A549 (cell line): ENCODE measurements at regions not wholly inside any gene's neighbourhood (a gene's known extent, or its start where the extent isn't known, plus 50 kb on each side); places are given as distances from the start of the nearest gene placed in this dataset.

Source experiments
- ATAC-seq, 2 experiments: fragments of 200-7000 bp in 1 of 2; fragments of >200 bp in 1 of 2; cut with Nextera tagmentation in 1 of 2; cut with Tn5 transposase in 1 of 2; 3 replicates each; pipeline versions ENCODE4 v1.8.0 to v1.9.1; 2018 to 2020; ENCODE audit warnings: mild to moderate bottlenecking in 1 of 2, moderate library complexity in 1 of 2
- CTCF ChIA-PET: fragments of 300-600 bp; sonication (Branson Sonifier 250); formaldehyde crosslinking; extraction: SDS; loops from one replicate; lab custom pipeline; 2021; ENCODE audit warnings: antibody characterized with exemption, inconsistent platforms; lab: Yijun Ruan, JAX
- POLR2A ChIA-PET: fragments of 350-600 bp; formaldehyde crosslinking; extraction: SDS; loops from one replicate; lab custom pipeline; 2021; ENCODE audit warnings: antibody characterized with exemption, inconsistent platforms; lab: Yijun Ruan, JAX
- DNase-seq, 2 experiments: peaks; one replicate each; pipeline versions ENCODE4 v3.0.0 to v3.0.0-alpha.2; 2011 to 2016; ENCODE audit warnings: low read depth in 1 of 2, low spot score in 1 of 2
- FAIRE-seq: peaks from 2 replicates; lab custom pipeline; 2011; peaks lifted over from hg19 to GRCh38; lab: Jason Lieb, UNC
- H3K27ac ChIP-seq, 2 experiments: fragments of >200 bp; sonication (Bioruptor Twin); formaldehyde crosslinking; 3 replicates each; pipeline ENCODE4 v1.5.1; 2016 to 2017
- H3K4me1 ChIP-seq: fragments of >200 bp; sonication (Bioruptor Twin); formaldehyde crosslinking; 3 replicates; pipeline ENCODE4 v1.6.1; 2016
- H3K4me2 ChIP-seq: fragments of >200 bp; sonication (Bioruptor Twin); formaldehyde crosslinking; 3 replicates; pipeline ENCODE4 v1.6.1; 2016
- H3K4me3 ChIP-seq: fragments of >200 bp; sonication (Bioruptor Twin); formaldehyde crosslinking; 3 replicates; pipeline ENCODE4 v1.5.1; 2016
- H3K9me3 ChIP-seq: fragments of >200 bp; sonication (Bioruptor Twin); formaldehyde crosslinking; 3 replicates; pipeline ENCODE4 v1.6.1; 2016
- FOSL2 ChIP-seq, 2 experiments: fragments of 450-650 bp in 1 of 2; fragments of >200 bp in 1 of 2; sonication (Bioruptor Twin) in 1 of 2; formaldehyde crosslinking; IDR thresholded peaks; 2 replicates each; pipeline versions ENCODE4 v1.5.0 to v1.6.1; 2016 to 2020; ENCODE audit warnings: mild to moderate bottlenecking in 1 of 2, moderate library complexity in 1 of 2
- GATA3 ChIP-seq: IDR thresholded peaks from 2 replicates; pipeline ENCODE4 v1.6.1; 2012; ENCODE audit warnings: borderline replicate concordance
- MAFK ChIP-seq: fragments of 450-650 bp; IDR thresholded peaks from 2 replicates; pipeline ENCODE4 v1.6.1; 2014; ENCODE audit not compliant: partially characterized antibody
- MYC ChIP-seq: IDR thresholded peaks from 2 replicates; pipeline ENCODE4 v1.6.1; 2012; ENCODE audit warnings: mild to moderate bottlenecking, inconsistent platforms, low read length, improper control_type of control experiment, borderline replicate concordance
- NFE2L2 ChIP-seq: fragments of 150-350 bp; conservative IDR thresholded peaks from 2 replicates; pipeline ENCODE4 v1.6.1; 2014; ENCODE audit warnings: low read length
- POLR2A ChIP-seq: IDR thresholded peaks from 2 replicates; pipeline ENCODE4 v1.6.1; 2012; ENCODE audit warnings: mild to moderate bottlenecking, low read length
- RFX5 ChIP-seq: fragments of 450-650 bp; IDR thresholded peaks from 2 replicates; pipeline ENCODE4 v1.7.1; 2014; ENCODE audit warnings: antibody characterized with exemption, mild to moderate bottlenecking, moderate library complexity
- RNF2 ChIP-seq: fragments of 200-600 bp; sonication (generic); IDR thresholded peaks from 2 replicates; pipeline ENCODE4 v1.6.1; 2016; ENCODE audit warnings: low read depth, mild to moderate bottlenecking, antibody characterized with exemption, moderate library complexity, borderline replicate concordance
- SREBF2 ChIP-seq: fragments of 450-650 bp; IDR thresholded peaks from 2 replicates; pipeline ENCODE4 v1.6.1; 2014; ENCODE audit warnings: mild to moderate bottlenecking, moderate library complexity
- TP53 ChIP-seq: fragments of 250-450 bp; sonication (Bioruptor Pico); IDR thresholded peaks from 2 replicates; pipeline ENCODE4 v1.5.0; 2021; ENCODE audit warnings: mild to moderate bottlenecking, moderate library complexity
- ZSCAN20 ChIP-seq: fragments of 250-450 bp; sonication (Bioruptor Pico); IDR thresholded peaks from 2 replicates; pipeline ENCODE4 v1.8.0; 2022; ENCODE audit warnings: mild to moderate bottlenecking, moderate library complexity
- WGBS: methylation state at CpG from one replicate; pipeline ENCODE4 v1.1.6; 2017; ENCODE audit errors: missing lambda C conversion rate; 5-methylcytosine and 5-hydroxymethylcytosine counted together
- TF ChIP-seq, protein P1 (sequence below): fragments of 200-600 bp; sonication (generic); IDR thresholded peaks from 2 replicates; pipeline ENCODE4 v1.6.1; 2016; ENCODE audit warnings: antibody characterized with exemption, mild to moderate bottlenecking, moderate library complexity
- TF ChIP-seq, protein P2 (sequence below): fragments of 150-350 bp; IDR thresholded peaks from 2 replicates; pipeline ENCODE4 v1.6.1; 2014; ENCODE audit warnings: low read depth, mild to moderate bottlenecking, low read length
- TF ChIP-seq, protein P3 (sequence below): fragments of 450-650 bp; IDR thresholded peaks from 2 replicates; pipeline ENCODE4 v1.6.1; 2014; ENCODE audit warnings: antibody characterized with exemption
- TF ChIP-seq, protein P4 (sequence below): IDR thresholded peaks from 2 replicates; pipeline ENCODE4 v1.6.1; 2012
- TF ChIP-seq, protein P5 (sequence below): fragments of 250-450 bp; sonication (Bioruptor Pico); IDR thresholded peaks from 2 replicates; pipeline ENCODE4 v1.5.0; 2021; ENCODE audit warnings: mild to moderate bottlenecking, moderate library complexity, borderline replicate concordance
- TF ChIP-seq, protein P6 (sequence below): fragments of >200 bp; sonication (Bioruptor Twin); formaldehyde crosslinking; IDR thresholded peaks from 3 replicates; pipeline ENCODE4 v1.5.1; 2016
- TF ChIP-seq, protein P7 (sequence below): IDR thresholded peaks from 2 replicates; pipeline ENCODE4 v1.6.1; 2012; ENCODE audit warnings: low read depth, borderline replicate concordance

DNA sequence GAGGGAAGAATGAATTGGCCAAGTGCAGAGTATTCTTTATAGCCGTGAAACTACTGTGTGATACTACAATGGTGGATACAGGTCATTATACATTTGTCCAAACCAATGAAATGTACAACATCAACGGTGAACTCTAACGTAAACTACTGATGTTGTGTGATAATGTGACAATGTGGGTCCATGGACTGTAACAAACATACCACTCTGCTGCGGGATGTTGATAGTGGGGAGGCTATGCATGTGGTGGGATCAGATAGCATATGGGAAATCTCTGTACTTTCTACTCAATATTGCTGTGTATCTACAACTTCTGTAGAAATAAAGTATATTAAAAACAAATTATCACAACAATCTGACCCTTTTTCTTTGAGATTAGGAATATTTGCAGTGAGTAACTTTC is 101.1 kb downstream of the TEX13C start (continued):
- TF ChIP-seq, protein P1, sequence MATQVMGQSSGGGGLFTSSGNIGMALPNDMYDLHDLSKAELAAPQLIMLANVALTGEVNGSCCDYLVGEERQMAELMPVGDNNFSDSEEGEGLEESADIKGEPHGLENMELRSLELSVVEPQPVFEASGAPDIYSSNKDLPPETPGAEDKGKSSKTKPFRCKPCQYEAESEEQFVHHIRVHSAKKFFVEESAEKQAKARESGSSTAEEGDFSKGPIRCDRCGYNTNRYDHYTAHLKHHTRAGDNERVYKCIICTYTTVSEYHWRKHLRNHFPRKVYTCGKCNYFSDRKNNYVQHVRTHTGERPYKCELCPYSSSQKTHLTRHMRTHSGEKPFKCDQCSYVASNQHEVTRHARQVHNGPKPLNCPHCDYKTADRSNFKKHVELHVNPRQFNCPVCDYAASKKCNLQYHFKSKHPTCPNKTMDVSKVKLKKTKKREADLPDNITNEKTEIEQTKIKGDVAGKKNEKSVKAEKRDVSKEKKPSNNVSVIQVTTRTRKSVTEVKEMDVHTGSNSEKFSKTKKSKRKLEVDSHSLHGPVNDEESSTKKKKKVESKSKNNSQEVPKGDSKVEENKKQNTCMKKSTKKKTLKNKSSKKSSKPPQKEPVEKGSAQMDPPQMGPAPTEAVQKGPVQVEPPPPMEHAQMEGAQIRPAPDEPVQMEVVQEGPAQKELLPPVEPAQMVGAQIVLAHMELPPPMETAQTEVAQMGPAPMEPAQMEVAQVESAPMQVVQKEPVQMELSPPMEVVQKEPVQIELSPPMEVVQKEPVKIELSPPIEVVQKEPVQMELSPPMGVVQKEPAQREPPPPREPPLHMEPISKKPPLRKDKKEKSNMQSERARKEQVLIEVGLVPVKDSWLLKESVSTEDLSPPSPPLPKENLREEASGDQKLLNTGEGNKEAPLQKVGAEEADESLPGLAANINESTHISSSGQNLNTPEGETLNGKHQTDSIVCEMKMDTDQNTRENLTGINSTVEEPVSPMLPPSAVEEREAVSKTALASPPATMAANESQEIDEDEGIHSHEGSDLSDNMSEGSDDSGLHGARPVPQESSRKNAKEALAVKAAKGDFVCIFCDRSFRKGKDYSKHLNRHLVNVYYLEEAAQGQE, result no peak
- TF ChIP-seq, protein P2, sequence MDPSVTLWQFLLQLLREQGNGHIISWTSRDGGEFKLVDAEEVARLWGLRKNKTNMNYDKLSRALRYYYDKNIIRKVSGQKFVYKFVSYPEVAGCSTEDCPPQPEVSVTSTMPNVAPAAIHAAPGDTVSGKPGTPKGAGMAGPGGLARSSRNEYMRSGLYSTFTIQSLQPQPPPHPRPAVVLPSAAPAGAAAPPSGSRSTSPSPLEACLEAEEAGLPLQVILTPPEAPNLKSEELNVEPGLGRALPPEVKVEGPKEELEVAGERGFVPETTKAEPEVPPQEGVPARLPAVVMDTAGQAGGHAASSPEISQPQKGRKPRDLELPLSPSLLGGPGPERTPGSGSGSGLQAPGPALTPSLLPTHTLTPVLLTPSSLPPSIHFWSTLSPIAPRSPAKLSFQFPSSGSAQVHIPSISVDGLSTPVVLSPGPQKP, result no peak
- no peak for TF ChIP-seq RFX5

DNA sequence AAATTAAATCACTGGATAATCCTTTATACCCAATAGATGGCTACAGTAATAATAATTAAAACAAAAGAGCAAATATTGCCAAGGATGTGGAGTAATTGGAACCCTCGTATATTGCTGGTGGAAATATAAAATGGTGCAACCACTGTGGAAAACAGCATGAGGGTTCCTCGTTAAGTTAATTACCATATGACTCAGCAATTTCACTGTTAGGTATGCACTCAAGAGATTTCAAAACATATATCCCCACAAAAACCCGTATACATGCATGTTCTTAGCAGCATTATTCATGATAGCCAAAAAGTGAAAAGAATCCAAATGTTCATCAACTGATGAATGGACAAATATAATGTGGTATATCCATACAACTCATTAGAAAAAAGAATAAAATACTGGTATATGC is 103.3 kb downstream of the TEX13C start:
- no peak for TF ChIP-seq TP53 (CRISPR knock-in tag)
- no peak for TF ChIP-seq ZSCAN20
- TF ChIP-seq, protein P2, result no peak
- TF ChIP-seq MAFK, result peak; percentile 34
- TF ChIP-seq SREBF2, result no peak
- TF ChIP-seq RFX5, result no peak
- TF ChIP-seq, protein P3, sequence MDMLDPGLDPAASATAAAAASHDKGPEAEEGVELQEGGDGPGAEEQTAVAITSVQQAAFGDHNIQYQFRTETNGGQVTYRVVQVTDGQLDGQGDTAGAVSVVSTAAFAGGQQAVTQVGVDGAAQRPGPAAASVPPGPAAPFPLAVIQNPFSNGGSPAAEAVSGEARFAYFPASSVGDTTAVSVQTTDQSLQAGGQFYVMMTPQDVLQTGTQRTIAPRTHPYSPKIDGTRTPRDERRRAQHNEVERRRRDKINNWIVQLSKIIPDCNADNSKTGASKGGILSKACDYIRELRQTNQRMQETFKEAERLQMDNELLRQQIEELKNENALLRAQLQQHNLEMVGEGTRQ, result no peak
- TF ChIP-seq MYC, result no peak
- TF ChIP-seq NFE2L2, result peak; percentile 36; the same call in 1 of the 2 replicates
- TF ChIP-seq POLR2A, result no peak
- no peak for TF ChIP-seq RNF2
- TF ChIP-seq, protein P4, sequence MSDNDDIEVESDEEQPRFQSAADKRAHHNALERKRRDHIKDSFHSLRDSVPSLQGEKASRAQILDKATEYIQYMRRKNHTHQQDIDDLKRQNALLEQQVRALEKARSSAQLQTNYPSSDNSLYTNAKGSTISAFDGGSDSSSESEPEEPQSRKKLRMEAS, result no peak
- TF ChIP-seq, protein P5, sequence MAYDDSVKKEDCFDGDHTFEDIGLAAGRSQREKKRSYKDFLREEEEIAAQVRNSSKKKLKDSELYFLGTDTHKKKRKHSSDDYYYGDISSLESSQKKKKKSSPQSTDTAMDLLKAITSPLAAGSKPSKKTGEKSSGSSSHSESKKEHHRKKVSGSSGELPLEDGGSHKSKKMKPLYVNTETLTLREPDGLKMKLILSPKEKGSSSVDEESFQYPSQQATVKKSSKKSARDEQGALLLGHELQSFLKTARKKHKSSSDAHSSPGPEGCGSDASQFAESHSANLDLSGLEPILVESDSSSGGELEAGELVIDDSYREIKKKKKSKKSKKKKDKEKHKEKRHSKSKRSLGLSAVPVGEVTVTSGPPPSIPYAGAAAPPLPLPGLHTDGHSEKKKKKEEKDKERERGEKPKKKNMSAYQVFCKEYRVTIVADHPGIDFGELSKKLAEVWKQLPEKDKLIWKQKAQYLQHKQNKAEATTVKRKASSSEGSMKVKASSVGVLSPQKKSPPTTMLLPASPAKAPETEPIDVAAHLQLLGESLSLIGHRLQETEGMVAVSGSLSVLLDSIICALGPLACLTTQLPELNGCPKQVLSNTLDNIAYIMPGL (CRISPR knock-in tag), result no peak
- no peak for TF ChIP-seq FOSL2 (IDR thresholded peaks at IDR 0.05)
- no peak for TF ChIP-seq FOSL2 (CRISPR knock-in tag; IDR thresholded peaks at IDR 0.05)
- TF ChIP-seq, protein P6, sequence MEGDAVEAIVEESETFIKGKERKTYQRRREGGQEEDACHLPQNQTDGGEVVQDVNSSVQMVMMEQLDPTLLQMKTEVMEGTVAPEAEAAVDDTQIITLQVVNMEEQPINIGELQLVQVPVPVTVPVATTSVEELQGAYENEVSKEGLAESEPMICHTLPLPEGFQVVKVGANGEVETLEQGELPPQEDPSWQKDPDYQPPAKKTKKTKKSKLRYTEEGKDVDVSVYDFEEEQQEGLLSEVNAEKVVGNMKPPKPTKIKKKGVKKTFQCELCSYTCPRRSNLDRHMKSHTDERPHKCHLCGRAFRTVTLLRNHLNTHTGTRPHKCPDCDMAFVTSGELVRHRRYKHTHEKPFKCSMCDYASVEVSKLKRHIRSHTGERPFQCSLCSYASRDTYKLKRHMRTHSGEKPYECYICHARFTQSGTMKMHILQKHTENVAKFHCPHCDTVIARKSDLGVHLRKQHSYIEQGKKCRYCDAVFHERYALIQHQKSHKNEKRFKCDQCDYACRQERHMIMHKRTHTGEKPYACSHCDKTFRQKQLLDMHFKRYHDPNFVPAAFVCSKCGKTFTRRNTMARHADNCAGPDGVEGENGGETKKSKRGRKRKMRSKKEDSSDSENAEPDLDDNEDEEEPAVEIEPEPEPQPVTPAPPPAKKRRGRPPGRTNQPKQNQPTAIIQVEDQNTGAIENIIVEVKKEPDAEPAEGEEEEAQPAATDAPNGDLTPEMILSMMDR, result no peak
- TF ChIP-seq, protein P7, sequence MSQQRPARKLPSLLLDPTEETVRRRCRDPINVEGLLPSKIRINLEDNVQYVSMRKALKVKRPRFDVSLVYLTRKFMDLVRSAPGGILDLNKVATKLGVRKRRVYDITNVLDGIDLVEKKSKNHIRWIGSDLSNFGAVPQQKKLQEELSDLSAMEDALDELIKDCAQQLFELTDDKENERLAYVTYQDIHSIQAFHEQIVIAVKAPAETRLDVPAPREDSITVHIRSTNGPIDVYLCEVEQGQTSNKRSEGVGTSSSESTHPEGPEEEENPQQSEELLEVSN, result no peak
- no peak for TF ChIP-seq GATA3
- TF ChIP-seq, all 56 proteins: peak for 2
- POLR2A ChIA-PET, result no interaction called here
- Histone ChIP-seq H3K4me2 (no peak overlapping the region), H3K4me3 (no peak overlapping the region), H3K27ac (no peak overlapping the region), H3K4me1 (no peaks in the 10 kb centered on the region), H3K9me3 (no peaks in the 10 kb centered on the region)
- ATAC-seq (no peak), FAIRE-seq (peak; percentile 28), DNase-seq (no peak)
- CTCF ChIA-PET, result no interaction called here
- 3% methylated on average over 3 of the region's 3 CpGs for WGBS
